ENCODE measurements at regions not wholly inside any gene's neighbourhood (a gene's known extent, or its start where the extent isn't known, plus 50 kb on each side); places are given as distances from the start of the nearest gene placed in this dataset.
"Not testable (repeated sequence)": the region's sequence is repeated elsewhere in the genome, so short reads cannot be mapped to it uniquely, and the experiment has no call there.

DNA sequence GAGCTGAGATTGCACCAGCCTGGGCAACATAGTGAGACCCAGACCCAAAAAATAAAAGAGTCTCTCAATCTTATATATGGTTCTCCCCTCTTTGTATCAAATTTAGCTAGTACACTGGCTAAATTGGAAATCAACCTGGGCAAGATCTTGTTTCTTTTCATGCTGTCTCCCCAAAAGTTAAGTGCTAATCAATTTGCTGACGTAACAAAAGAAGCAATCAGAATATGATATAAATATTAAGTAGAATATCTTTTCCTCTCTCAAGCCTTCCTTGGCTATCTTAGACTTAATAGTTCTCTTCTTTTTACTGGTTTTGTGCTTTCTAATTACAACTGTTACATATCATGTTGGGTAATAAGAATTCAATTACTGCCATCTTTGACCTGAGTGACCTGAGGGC is 258.9 kb downstream of the KCNRG start:
- no peak for DNase-seq

DNA sequence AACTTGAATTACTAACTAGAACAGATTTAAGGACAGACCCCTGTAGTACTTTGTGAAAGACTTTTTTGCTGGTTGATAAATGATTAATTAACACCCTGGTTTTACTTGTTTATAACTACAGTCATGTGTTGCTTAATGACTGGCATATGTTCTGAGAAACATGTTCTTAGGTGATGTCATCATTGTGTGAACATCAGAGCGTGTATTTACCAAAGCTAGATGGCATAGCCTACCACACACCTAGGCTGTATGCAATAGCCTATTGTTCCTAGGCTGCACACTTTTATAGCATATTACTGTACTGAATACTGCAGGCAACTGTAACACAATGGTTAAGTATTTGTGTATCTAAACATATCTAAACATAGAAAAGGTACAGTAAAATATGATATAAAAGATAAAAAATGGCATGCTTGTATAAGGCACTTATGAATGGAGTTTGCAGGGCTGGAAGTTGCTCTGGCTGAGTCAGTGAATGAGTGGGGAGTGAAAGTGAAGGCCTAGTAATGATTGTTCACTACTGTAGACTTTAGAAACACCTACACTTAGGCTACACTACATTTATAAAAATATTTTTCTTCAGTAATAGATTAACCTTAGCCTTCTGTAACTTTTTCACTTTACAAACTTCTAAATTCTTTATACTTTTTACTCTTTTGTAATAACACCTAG is 260.3 kb downstream of the KCNRG start:
- no peak for DNase-seq

DNA sequence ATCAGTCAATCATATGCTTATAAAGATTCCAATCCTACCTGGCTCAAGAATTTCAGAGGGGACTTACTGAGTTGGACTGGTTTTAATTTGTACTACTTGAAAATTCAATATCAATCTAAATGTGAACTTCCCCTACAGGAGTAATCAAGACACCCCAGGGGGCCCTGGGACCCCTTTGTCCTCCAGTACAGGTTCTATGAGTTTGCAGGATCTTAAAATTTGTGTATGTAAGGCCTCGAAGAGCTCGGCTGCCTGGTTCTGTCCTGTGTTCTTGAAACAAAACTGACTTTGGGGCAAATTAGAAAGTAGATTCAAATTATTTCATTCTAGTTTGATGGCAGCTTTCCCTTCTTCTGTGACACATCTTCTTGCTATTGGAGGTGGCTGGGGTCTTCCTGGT is 261.3 kb downstream of the KCNRG start:
- DNase-seq, result no peak

DNA sequence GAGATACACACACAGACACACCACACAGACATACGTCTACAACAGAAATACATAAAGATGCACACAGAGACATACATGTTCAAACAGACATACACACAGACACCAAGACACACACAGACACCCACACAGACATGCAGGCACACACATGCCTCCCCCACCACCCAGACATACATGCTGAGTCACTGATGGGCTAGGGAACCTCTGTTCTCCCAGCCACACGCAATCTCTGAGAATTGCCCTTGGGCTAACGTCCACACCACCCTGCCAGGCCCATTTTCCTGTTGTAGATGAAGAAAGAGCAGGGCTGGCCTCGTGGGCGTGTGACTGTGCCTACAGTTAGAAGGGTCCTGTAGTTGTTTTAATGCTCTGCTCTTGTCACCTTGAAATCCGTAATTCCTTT is 261.9 kb downstream of the KCNRG start:
- DNase-seq, result no peak

DNA sequence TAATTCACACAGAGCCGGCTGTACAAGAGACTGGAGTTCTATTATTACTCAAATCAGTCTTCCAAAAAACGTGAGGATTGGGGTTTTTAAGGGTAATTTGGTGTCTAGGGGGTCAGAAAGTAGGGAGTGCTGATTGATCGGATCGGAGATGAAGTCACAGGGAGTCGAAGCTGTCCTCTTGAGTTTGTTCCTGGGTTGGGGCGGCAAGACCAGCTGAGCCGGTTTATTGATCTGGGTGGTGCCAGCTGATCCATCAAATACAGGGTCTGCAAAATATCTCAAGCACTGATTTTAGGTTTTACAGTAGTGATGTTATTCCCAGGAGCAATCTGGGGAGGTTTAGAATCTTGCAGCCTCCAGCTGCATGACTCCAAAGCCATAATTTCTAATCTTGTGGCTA is 262.7 kb downstream of the KCNRG start:
- DNase-seq, result no peak

DNA sequence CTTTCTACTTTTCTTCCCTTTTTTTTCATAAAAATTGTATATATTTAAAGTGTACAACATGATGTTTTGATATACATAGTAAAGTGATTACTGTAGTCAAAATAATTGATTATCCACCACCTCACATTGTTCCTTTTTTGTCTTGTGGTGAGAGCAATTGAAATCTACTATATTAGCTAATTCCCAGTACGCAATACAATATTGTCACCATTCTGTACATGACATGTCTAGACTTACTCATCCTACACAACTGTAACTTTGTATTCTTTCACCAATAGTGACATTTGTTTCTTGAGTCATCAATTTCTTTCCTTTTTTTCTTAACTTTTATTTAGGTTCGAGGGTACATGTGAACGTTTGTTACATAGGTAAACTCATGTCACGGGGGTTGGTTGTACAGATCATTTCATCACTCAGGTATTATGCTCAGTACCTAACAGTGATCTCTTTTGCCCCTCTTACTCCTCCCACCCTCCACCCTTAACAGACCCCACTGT is 265.2 kb downstream of the KCNRG start:
- no peak for DNase-seq

DNA sequence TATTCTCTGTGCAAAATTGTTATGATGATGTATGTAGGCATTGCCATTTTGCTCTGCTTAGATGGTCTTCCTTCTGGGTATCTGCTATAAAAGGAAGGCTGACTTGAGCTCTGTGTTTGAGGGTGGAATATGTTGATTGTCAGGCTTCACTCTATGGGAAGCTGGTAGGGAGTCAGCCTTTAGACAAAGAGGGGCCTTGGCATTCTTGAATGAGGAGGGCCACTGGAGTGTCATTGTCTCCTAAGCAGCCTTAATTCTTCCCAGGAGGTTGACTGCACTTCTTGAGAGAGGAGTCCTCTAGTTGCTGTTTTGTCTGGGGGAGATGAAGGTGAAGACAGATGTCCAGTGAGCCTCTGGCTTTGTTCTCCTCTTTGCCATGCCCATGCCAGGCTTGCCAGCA is 266.8 kb downstream of the KCNRG start:
- no peak for DNase-seq

DNA sequence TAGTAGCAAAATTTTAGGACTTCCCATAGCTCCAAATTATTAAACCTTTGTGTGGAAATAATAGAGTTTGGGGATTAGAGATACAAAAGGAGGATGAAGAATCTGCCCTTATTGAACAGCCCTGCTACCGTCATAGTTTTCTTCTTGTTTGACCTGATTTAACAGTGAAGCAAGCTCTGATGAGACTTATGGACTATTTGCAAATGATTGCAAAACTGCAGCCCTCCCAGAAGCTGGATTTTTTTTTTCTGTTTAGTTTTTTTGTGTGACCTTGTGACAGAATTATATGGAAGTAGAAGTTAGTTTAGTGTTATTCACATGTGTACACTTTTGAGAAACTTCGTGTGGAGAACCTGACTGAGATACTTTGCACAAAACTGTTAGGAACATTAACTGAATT is 267.8 kb downstream of the KCNRG start:
- no peak for DNase-seq

DNA sequence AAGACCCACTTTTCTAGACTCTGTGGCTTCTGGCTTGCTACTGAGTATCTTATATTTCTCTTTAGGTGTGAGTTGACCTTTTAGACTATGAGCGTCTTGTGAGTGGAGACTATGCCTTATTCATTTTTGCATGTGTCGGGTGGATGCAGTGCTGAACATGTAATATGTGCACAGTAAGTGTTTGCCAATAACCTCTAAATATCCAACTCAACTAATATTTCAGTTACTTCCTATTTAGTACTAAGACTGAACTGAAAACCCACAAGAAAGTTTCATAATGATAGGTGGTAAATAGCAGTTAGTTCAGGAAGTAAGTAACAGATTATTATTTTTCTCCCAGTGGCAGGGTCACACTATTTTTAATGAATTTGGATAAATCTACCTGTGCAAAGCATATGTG is 269.3 kb downstream of the KCNRG start:
- DNase-seq, result no peak

DNA sequence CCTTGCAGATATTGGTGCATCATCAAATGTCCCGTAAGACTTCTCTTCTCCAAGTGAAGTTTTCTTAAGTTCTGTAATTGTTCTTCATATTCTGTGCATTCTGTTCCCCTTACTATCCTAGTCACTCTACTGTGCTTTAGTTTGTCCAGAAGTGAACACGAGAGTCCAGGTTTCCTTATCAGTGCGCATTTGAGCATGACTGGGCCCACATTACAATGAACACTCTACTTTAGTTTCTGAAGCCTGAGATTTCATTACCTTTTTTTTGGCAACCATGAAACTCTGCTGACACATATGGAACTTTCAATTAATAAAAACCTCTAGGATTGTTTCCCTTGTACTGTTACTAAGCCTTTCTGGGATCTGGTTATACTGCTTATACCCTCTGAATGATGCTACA is 270.0 kb downstream of the KCNRG start:
- no peak for DNase-seq

DNA sequence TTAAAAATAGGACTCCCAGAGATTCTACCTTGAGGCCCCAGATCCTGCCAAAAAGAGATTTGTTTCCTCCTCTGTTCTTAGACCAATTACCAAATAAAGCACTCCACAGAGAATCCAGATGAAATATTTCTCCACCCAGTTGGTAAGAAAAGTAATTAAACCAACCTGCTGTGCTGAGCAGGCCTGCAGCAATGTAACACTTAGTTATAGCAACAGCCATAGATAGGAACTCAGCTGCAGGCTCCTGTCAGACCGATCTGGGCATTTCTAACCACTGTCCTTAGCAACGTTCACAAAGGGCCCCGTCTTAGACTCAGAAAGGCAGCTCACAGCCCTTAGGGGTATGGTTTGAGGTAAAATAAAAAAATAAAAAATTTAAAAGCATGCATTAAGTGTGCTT is 271.1 kb downstream of the KCNRG start:
- DNase-seq, result no peak

DNA sequence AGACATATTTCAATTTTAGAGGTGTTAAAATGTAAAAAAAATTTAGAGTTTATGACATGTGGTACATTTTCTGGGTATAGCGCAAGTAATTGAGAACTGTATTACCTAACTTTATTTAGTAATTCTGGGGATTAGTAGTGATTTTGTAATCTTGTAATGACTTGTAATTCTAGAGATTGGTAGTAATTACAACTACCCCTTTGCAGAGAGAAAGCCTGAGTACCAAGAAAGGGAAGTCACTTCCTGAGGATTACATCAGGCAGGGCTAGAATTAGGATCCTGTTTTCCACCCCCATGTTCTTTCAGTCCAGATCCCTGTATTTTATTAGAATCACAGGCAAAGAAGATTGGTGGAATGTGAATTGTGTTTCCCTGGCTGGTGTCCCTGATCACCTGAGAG is 274.9 kb downstream of the KCNRG start:
- DNase-seq, result no peak

DNA sequence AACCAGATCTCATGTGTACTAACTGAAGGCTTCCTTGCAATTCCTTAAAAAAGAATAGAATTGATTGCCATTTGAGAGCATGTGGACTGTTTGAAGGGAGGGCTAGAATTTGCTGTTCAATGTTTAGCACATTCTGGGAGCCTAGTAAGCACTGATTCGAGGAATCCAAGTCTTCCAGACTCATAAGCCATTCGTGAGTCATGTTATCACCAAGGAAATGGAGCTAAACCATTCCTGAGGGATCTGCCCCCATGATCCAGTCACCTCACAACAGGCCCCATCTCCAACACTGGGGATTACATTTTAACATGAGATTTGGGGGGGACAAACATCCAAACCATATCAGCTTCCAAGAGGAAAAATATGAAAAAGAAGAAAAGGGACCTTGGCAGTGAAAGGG is 276.4 kb downstream of the KCNRG start:
- DNase-seq, result no peak

DNA sequence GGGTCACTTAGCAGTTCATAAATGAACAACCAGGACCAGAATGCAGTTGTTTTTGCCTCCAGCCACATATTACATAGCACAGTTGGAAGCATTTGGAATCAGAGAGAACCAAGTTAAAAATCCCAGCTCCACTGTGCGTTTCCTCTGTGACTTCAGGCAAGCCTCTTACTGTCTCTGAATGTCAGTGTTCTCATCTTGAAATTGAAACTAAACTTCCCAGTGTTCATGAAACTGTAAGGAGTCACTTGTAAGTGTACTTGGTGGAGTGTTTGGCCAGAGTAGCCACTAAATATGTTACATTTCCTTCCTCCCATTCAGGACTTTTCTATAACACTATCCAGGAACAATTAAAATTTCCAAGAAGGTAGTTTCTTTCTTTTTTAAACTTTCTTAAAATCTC is 276.8 kb downstream of the KCNRG start:
- no peak for DNase-seq

DNA sequence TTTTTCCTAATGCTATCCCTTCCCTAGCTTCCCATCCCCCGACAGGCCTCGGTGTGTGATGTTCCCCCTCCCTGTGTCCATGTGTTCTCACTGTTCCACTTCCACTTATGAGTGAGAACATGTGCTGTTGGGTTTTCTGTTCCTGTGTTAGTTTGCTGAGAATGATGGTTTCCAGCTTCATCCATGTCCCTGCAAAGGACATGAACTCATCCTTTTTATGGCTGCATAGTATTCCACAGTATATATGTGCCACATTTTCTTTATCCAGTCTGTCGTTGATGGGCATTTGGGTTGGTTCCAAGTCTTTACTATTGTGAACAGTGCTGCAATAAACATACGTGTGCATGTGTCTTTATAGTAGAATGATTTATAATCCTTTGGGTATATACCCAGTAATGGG is 279.2 kb downstream of the KCNRG start:
- not testable (repeated sequence) for DNase-seq

DNA sequence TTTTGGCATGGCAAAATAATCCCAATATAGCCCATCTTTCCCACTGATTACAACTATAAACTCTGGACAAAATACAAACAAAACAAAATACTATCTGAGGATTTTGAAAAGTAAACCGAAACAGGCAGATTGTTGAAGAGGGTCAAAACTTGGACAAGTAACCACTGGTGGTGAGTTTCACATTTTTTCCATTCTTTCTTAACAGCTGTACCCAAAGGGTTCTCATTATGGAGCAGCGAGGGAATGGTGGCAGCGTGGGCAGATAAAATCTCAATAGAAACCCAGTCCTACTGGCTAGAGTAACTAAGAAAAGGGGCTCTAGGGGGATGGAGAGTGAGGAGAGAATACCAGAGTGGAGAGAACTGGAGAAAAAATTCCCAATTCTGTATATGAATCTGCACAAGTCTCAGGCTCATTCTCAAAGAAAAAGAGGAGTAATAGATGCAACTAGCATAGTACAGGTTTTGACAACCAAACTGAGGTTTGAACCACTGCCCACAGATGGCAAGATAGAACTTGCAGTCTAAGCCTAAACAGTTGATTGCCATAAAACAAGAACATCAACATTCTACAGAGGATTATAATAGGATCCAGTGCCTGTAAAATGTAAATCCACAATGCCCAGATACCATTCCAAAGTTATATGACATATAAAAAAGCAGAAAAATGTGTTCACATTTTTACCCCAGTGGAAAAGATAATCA is 284.5 kb downstream of the KCNRG start:
- DNase-seq, result no peak

DNA sequence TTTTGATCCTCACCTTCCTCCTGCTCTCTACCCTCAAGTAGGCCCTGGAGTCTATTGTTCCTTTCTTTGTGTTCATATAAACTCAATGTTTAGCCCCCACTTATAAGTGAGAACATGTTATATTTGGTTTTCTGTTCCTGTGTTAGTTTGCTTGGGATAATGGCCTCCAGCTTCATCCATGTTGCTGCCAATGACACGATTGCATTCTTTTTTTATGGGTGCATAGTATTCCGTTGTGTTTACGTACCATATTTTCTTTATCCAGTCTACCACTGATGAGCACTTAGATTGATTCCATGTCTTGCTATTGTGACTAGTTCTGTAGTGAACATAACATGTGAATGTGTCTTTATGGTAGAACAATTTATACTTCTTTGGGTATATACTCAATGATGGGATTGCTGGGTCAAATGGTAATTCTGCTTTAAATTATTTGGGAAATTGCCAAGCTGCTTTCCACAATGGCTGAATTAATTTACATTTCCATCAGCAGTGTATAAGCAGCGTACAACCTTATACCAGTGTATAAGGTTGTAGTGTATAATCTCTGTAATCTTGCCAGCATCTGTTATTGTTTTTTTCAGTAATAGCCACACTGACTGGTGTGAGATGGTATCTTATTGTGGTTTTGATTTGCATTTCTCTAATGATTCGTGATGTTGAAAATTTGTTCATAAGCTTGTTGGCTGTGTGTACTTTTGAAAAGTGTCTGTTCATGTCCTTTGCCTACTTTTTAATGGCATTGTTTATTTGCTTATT is 288.9 kb downstream of the KCNRG start:
- no peak for DNase-seq

DNA sequence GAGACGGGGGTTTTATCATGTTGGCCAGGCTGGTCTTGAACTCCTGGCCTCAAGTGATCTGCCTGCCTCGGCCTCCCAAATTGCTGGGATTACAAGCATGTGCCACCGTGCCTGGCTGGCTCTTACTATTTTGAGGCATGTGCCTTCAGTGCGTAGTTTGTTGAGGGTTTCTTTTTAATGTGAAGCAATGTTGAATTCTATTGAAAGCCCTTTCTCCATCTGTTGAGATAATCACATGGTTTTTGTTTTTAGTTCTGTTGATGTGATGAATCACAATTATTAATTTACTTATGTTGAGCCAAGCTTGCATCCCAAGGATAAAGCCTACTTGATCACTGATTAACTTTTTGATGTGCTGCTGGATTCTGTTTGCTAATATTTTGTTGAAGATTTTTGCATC is 290.9 kb downstream of the KCNRG start:
- no peak for DNase-seq

DNA sequence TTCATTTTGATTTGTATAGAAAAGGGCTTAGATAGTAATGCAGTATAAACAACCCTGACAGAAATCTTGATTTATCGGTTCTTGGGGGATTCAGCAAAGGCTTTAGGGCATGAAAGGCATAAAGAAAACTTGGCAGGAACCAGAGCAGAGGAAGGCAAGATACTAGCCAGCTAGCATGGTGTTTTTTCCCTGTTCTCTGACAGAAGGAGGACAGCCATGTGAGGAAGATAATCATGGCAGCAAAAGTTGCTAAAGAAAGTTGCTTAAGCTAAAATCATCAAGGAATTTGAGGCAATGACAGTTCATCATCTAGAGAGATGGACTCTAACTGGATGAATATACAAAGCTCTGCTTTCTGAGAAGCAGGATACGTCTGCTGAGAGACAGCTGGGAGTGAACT is 294.1 kb downstream of the KCNRG start:
- DNase-seq, result peak in 1 of 3 donors; percentile 13

DNA sequence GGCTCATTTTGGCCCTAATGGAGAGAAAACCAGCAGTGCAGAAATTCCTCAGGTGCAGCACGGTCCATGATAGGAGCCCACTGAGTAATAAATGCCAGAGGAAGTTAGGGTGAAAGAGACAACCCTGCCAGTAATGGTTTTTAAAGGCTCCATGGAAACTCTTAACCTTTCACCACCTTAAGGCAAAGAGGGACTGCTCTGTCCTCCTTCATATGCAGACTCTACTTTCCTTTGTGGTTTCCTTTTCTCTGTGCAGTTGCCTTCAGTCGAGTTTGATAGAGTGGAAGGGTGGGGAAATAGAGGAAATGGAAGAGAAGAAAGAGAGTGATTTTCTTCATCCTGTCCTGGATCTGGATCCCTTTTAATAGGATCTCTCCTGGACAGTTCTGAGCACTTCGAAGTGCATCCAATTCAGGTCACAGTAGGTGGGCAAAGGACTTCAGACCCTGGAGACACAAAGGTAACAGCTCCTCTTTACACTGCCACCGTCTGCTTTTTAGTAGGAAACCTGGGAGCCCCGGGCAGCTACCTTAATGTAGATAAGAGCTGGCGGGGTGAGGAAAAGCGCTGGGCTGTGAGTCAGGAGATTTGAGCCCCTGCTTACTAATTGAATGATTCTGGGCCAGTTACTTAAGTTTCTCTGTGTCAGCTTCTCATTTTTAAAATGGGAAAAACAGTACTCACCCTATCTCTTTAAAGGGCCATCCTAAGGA is 294.8 kb downstream of the KCNRG start:
- DNase-seq, result no peak

DNA sequence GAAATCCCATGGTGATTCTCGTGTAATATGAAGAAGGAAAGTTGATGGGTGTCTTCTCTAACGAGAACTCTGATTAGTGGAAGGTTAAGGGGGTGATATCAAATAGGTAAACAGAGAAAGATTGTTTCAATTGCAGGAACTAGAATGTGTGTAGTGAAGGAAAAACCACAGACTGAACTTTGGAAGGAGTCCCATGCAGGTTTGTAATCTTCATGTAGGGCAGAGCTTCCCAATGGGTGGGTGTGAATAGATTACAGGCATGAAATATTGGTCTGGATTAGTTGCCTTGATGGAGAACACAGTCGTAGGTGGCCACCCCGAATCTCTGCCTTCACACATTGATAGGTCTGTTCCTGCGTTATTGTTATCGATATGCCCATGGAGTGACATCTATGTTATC is 295.5 kb downstream of the KCNRG start:
- DNase-seq, result no peak

DNA sequence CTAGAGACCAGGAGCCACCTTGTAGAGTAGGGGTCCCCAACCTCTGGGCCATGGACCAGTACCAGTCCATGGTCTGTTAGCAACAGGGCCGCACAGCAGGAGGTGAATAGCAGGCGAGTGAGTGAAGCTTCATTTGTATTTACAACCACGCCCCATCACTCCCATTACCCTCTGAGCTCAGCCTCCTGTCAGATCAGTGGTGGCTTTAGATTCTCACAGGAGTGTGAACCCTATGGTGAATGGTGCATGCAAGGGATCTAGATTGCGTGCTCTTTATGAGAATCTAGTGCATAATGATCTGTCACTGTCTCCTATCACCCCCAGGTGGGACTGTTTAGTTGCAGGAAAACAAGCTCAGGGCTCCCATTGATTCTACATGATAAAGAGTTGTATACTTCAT is 303.6 kb downstream of the KCNRG start:
- no peak for DNase-seq

All from muscle of back (tissue), 3 donors.